ENCODE measurements at regions not wholly inside any gene's neighbourhood (a gene's known extent, or its start where the extent isn't known, plus 50 kb on each side); places are given as distances from the start of the nearest gene placed in this dataset.
"Not testable (repeated sequence)": the region's sequence is repeated elsewhere in the genome, so short reads cannot be mapped to it uniquely, and the experiment has no call there.

DNA sequence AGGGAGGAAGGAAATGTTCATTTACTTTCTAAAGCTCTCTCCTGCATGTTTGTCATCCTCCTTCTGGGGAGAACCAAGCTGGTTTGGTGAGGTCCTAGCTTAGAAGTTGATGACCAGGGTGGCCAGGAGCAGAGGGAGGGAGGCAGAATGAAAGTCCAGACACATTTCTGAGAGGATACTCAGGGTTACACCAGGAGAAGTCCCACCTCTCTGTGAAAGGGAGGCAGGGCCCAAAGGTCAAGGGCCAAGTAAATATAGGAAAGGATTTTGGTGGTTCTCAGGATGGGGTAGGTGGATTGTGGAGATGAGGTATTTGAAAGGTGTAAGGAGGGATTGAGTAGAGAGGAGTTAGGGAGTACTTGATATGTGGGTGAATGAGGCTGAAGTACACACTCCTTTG lies 58.0 kb upstream of the FBXO11 start:
- no peak for DNase-seq
- intact Hi-C loops (cut with DNase I), result no loop called here
- TF ChIP-seq, protein P1, sequence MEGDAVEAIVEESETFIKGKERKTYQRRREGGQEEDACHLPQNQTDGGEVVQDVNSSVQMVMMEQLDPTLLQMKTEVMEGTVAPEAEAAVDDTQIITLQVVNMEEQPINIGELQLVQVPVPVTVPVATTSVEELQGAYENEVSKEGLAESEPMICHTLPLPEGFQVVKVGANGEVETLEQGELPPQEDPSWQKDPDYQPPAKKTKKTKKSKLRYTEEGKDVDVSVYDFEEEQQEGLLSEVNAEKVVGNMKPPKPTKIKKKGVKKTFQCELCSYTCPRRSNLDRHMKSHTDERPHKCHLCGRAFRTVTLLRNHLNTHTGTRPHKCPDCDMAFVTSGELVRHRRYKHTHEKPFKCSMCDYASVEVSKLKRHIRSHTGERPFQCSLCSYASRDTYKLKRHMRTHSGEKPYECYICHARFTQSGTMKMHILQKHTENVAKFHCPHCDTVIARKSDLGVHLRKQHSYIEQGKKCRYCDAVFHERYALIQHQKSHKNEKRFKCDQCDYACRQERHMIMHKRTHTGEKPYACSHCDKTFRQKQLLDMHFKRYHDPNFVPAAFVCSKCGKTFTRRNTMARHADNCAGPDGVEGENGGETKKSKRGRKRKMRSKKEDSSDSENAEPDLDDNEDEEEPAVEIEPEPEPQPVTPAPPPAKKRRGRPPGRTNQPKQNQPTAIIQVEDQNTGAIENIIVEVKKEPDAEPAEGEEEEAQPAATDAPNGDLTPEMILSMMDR (IDR thresholded peaks at IDR 0.05), result no peak
- TF ChIP-seq POLR2A (IDR thresholded peaks at IDR 0.05) (no peak), EP300 (IDR thresholded peaks at IDR 0.05) (no peak)
- H3K4me3 ChIP-seq, result no peak overlapping the region
- no peaks in the 10 kb centered on the region for H3K36me3 ChIP-seq
- H3K27ac ChIP-seq, result no peak overlapping the region
- no peaks in the 10 kb centered on the region for H3K9me3 ChIP-seq
- H3K27me3 ChIP-seq, result no peaks in the 10 kb centered on the region
- no peaks in the 10 kb centered on the region for H3K4me1 ChIP-seq (ENCODE audit: insufficient read depth)

DNA sequence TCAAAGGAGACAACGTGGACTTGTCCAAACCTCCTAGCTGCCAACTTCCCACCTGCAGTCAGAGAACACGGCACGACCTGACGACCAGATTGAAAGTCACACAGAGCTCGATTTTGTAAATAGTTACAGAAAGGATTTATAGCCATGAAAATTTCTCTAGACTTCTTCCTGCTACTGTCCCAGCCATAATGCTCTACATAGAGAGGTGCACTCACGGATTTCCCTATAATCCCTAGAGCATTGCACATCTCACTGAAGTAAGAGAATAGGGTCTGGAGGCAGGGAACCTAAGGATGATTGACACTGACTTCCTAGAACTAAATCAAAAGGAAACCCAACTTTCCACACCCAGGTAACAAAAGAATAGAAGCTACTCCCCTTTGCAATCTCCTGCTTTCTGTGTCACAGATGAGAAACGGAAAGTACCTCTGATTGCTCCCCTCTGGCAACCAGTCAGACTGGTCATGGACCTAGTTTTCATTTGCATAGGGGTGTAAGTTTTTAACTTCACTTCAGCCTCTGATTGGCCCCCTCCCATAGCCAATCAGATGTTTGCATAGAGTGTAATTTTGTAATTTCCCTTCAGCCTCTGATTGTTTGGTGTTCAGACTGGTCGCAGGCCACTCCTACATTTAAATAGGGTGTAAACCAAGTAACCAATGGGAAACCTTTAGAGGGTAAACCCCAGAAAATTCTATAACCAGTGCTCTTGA lies 58.6 kb upstream of the FBXO11 start:
- TF ChIP-seq, protein P1 (IDR thresholded peaks at IDR 0.05), result no peak
- TF ChIP-seq EP300 (IDR thresholded peaks at IDR 0.05) (no peak), POLR2A (IDR thresholded peaks at IDR 0.05) (no peak)
- Histone ChIP-seq H3K9me3 (no peaks in the 10 kb centered on the region), H3K27me3 (no peaks in the 10 kb centered on the region), H3K4me3 (no peak overlapping the region), H3K27ac (no peak overlapping the region), H3K36me3 (no peaks in the 10 kb centered on the region), H3K4me1 (ENCODE audit: insufficient read depth) (no peaks in the 10 kb centered on the region)
- intact Hi-C loops (cut with DNase I), result no loop called here
- WGBS, 3 donors, result 74 to 82% (median 81%) methylated on average over 8 of the region's 8 CpGs
- DNase-seq, result no peak

DNA sequence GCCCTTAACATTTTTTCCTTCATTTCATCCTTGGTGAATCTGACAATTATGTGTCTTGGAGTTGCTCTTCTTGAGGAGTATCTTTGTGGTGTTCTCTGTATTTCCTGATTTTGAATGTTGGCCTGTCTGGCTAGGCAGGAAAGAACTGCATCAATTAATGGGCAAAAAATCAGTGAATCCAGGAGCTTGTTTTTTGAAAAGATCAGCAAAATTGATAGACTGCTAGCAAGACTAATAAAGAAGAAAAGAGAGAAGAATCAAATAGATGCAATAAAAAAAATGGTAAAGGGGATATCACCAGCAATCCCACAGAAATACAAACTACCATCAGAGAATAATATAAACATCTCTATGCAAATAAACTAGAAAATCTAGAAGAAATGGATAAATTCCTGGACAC lies 70.4 kb upstream of the FBXO11 start:
- intact Hi-C loops (cut with DNase I); DNase-seq: not testable (repeated sequence)

DNA sequence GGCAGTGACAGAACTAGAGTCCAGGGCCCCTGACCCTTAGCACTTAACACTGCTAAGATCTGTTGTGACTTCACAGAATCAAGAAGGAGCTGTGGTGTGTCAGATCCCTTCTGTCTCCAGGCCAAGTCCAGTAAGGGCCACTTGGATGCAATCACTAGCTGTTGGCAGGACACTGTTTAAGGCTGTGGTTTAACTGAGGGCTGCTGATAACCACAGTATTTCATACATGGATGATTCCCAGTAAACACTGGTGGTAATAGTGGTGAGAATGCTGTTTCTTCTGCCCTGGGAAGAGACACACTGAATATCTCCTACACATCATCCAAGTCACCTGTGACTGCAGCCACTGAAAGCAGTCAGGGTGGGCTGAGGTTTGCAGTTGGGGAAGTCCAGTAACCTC lies 77.7 kb upstream of the FBXO11 start:
- intact Hi-C loops (cut with DNase I), result no loop called here
- Histone ChIP-seq H3K4me1 (ENCODE audit: insufficient read depth) (no peaks in the 10 kb centered on the region), H3K27me3 (no peaks in the 10 kb centered on the region), H3K36me3 (no peaks in the 10 kb centered on the region), H3K9me3 (no peaks in the 10 kb centered on the region), H3K4me3 (no peak overlapping the region), H3K27ac (no peak overlapping the region)
- TF ChIP-seq POLR2A (IDR thresholded peaks at IDR 0.05) (no peak), EP300 (IDR thresholded peaks at IDR 0.05) (no peak)
- TF ChIP-seq, protein P1 (IDR thresholded peaks at IDR 0.05), result no peak
- no peak for DNase-seq

More for the DNA sequence above, 70.4 kb upstream of the FBXO11 start:
- H3K27me3 ChIP-seq; H3K27ac ChIP-seq; H3K4me1 ChIP-seq (ENCODE audit: insufficient read depth); H3K36me3 ChIP-seq; H3K9me3 ChIP-seq; H3K4me3 ChIP-seq: not testable (repeated sequence)

DNA sequence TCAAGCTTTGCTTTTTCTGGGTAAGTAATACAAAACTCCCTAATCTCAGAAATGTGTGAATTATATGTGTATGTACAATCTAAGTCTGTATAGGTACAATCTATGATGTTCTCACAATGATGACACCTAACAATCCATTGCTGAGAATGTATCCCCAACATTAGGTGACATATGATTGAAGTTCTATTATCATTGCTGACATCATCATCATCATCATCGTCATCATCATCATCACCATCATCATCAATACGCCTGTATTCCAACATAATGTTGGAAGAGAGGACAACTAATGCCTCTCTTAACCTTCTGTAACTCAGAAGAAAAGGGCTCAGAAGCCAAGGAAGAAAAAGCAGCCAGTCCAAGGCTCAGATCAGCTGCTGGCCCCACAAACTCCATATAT lies 84.2 kb upstream of the FBXO11 start:
- WGBS, 3 donors, result 92 to 96% (median 95%) methylated on average over 2 of the region's 2 CpGs
- intact Hi-C loops (cut with DNase I), result no loop called here
- TF ChIP-seq EP300 (IDR thresholded peaks at IDR 0.05) (no peak), POLR2A (IDR thresholded peaks at IDR 0.05) (no peak)
- TF ChIP-seq, protein P1 (IDR thresholded peaks at IDR 0.05), result no peak

More for the DNA sequence above, 84.2 kb upstream of the FBXO11 start:
- Histone ChIP-seq H3K36me3 (no peaks in the 10 kb centered on the region), H3K9me3 (no peaks in the 10 kb centered on the region), H3K4me1 (ENCODE audit: insufficient read depth) (no peaks in the 10 kb centered on the region), H3K27me3 (no peaks in the 10 kb centered on the region), H3K4me3 (no peak overlapping the region), H3K27ac (no peak overlapping the region)
- DNase-seq, result no peak

All from ovary (tissue), 7 donors.